Body of pancreas (tissue), 4 donors: ENCODE measurements at regions not wholly inside any gene's neighbourhood (a gene's known extent, or its start where the extent isn't known, plus 50 kb on each side); places are given as distances from the start of the nearest gene placed in this dataset.
"Not testable (repeated sequence)": the region's sequence is repeated elsewhere in the genome, so short reads cannot be mapped to it uniquely, and the experiment has no call there.

Experiments
- POLR2A ChIP-seq, 3 donors: fragments of 450-650 bp; IDR thresholded peaks; one replicate each; pipeline ENCODE4 v1.6.1; 2016; ENCODE audit warnings: antibody characterized with exemption in 3 of 3, mild to moderate bottlenecking in 2 of 3
- TF ChIP-seq, protein P1 (sequence below), 7 experiments: fragments of 450-650 bp in 4 of 7; fragments of 200-600 bp in 3 of 7; sonication (generic) in 3 of 7; IDR thresholded peaks; one replicate each; pipeline ENCODE4 v1.5.1; 2016 to 2019; ENCODE audit warnings: antibody characterized with exemption in 7 of 7

DNA sequence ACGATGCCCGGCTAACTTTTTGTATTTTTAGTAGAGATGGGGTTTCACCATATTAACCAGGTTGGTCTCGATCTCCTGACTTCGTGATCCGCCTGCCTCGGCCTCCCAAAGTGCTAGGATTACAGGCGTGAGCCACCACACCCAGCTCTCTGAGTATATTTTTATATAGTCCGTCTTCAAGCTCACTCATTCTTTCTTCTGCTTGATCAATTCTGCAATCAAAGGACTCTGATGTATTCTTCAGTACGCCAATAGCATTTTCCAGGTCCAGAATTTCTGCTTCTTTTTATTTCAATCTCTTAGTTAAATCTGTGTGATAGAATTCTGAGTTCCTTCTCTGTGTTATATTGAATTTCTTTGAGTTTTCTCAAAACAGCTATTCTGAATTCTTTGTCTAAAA lies 281.9 kb upstream of the PMFBP1 start:
- TF ChIP-seq, protein P1, sequence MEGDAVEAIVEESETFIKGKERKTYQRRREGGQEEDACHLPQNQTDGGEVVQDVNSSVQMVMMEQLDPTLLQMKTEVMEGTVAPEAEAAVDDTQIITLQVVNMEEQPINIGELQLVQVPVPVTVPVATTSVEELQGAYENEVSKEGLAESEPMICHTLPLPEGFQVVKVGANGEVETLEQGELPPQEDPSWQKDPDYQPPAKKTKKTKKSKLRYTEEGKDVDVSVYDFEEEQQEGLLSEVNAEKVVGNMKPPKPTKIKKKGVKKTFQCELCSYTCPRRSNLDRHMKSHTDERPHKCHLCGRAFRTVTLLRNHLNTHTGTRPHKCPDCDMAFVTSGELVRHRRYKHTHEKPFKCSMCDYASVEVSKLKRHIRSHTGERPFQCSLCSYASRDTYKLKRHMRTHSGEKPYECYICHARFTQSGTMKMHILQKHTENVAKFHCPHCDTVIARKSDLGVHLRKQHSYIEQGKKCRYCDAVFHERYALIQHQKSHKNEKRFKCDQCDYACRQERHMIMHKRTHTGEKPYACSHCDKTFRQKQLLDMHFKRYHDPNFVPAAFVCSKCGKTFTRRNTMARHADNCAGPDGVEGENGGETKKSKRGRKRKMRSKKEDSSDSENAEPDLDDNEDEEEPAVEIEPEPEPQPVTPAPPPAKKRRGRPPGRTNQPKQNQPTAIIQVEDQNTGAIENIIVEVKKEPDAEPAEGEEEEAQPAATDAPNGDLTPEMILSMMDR (IDR thresholded peaks at IDR 0.05) = not testable (repeated sequence)
- TF ChIP-seq POLR2A (IDR thresholded peaks at IDR 0.05) = not testable (repeated sequence)
